Gastrocnemius medialis (tissue), 4 donors: ENCODE measurements at regions not wholly inside any gene's neighbourhood (a gene's known extent, or its start where the extent isn't known, plus 50 kb on each side); places are given as distances from the start of the nearest gene placed in this dataset.

ENCODE experiments used
- POLR2A ChIP-seq, 2 donors: fragments of 450-650 bp; IDR thresholded peaks; one replicate each; pipeline ENCODE4 v1.6.1; 2017; ENCODE audit warnings: antibody characterized with exemption in 2 of 2, mild to moderate bottlenecking in 2 of 2, moderate library complexity in 2 of 2
- TF ChIP-seq, protein P1 (sequence below), 5 experiments: fragments of 450-650 bp in 3 of 5; fragments of 200-600 bp in 2 of 5; sonication (generic) in 2 of 5; IDR thresholded peaks in 4 of 5; conservative IDR thresholded peaks in 1 of 5; 1 replicate in 4 of 5; 2 replicates in 1 of 5; pipeline ENCODE4 v1.5.1; 2016 to 2019; ENCODE audit warnings: antibody characterized with exemption in 5 of 5, mild to moderate bottlenecking in 3 of 5, moderate library complexity in 3 of 5

DNA sequence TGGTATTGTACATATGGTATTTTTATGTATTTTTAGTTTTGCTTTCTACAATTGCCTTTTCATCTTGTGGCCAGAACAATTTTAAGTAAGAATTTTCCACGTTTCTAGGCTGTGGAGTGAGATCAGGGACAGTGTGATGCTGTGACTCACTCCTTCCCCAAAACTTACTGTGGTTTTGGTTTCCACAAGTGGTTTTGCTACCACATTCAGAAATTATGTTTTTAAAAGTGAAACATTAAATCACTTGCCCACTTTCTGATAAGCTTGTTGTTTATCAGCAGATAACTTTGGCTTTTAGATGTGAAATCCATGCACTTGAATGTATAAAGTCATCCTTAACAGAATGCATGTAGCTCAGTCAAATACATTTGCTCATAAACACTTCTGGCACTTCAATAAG is 192.2 kb upstream of the THRB start:
- TF ChIP-seq, protein P1, sequence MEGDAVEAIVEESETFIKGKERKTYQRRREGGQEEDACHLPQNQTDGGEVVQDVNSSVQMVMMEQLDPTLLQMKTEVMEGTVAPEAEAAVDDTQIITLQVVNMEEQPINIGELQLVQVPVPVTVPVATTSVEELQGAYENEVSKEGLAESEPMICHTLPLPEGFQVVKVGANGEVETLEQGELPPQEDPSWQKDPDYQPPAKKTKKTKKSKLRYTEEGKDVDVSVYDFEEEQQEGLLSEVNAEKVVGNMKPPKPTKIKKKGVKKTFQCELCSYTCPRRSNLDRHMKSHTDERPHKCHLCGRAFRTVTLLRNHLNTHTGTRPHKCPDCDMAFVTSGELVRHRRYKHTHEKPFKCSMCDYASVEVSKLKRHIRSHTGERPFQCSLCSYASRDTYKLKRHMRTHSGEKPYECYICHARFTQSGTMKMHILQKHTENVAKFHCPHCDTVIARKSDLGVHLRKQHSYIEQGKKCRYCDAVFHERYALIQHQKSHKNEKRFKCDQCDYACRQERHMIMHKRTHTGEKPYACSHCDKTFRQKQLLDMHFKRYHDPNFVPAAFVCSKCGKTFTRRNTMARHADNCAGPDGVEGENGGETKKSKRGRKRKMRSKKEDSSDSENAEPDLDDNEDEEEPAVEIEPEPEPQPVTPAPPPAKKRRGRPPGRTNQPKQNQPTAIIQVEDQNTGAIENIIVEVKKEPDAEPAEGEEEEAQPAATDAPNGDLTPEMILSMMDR (IDR thresholded peaks at IDR 0.05 in 4 of 5, conservative IDR thresholded peaks at IDR 0.05 in 1 of 5): no peak
- TF ChIP-seq POLR2A (IDR thresholded peaks at IDR 0.05): no peak
